H1 (cell line): ENCODE measurements at regions not wholly inside any gene's neighbourhood (a gene's known extent, or its start where the extent isn't known, plus 50 kb on each side); places are given as distances from the start of the nearest gene placed in this dataset.

Experiments used
- CTCF ChIA-PET: fragments of 300-600 bp; sonication (Branson Sonifier 250); formaldehyde crosslinking; loops from one replicate; lab custom pipeline; 2021; ENCODE audit not compliant: partially characterized antibody; lab: Charles Lee
- POLR2A ChIA-PET: fragments of 300-600 bp; sonication (Branson Sonifier 250); formaldehyde crosslinking; loops from one replicate; lab custom pipeline; 2021; ENCODE audit warnings: inconsistent platforms; ENCODE audit not compliant: partially characterized antibody; lab: Charles Lee
- DNase-seq, 2 experiments: peaks; one replicate each; pipeline versions ENCODE4 v3.0.0 to v3.0.0-alpha.2; 2010 to 2022; ENCODE audit warnings: low spot score in 2 of 2, low read depth in 1 of 2, mixed read lengths in 1 of 2
- FAIRE-seq: peaks from 2 replicates; lab custom pipeline; 2011; peaks lifted over from hg19 to GRCh38; lab: Jason Lieb, UNC
- H2AFZ ChIP-seq: 2 replicates; pipeline ENCODE4 v1.8.1; 2012; ENCODE audit warnings: low read length, inconsistent platforms
- H2AK5ac ChIP-seq: 2 replicates; pipeline ENCODE4 v1.6.1; 2013; ENCODE audit warnings: low read depth, low read length
- H2BK120ac ChIP-seq: replicated peaks from 2 replicates; pipeline ENCODE3; 2013; ENCODE audit warnings: low read depth, low read length, inconsistent platforms
- H2BK12ac ChIP-seq: 2 replicates; pipeline ENCODE4 v1.6.1; 2013; ENCODE audit warnings: low read depth, low read length
- H2BK15ac ChIP-seq: 2 replicates; pipeline ENCODE4 v1.6.1; 2013; ENCODE audit warnings: low read length
- H2BK20ac ChIP-seq: 2 replicates; pipeline ENCODE4 v1.6.1; 2013; ENCODE audit warnings: low read length
- H2BK5ac ChIP-seq: 2 replicates; pipeline ENCODE4 v1.6.1; 2013; ENCODE audit warnings: low read depth, low read length
- H3K14ac ChIP-seq: 2 replicates; pipeline ENCODE4 v1.6.1; 2013; ENCODE audit warnings: inconsistent platforms; ENCODE audit not compliant: insufficient read length
- H3K18ac ChIP-seq: 2 replicates; pipeline ENCODE4 v1.6.1; 2013; ENCODE audit warnings: low read length; ENCODE audit errors: extremely low read depth
- H3K23ac ChIP-seq: 2 replicates; pipeline ENCODE4 v1.6.1; 2013; ENCODE audit warnings: inconsistent platforms; ENCODE audit not compliant: insufficient read length
- H3K23me2 ChIP-seq: 2 replicates; pipeline ENCODE4 v1.6.1; 2013; ENCODE audit warnings: low read depth, low read length
- H3K27ac ChIP-seq: 2 replicates; pipeline ENCODE4 v1.6.1; 2011; ENCODE audit warnings: low read depth, low read length, inconsistent platforms
- H3K27me3 ChIP-seq, 4 experiments: replicated peaks in 1 of 4; 1 replicate in 1 of 4; 2 replicates in 3 of 4; pipeline versions ENCODE4 v1.6.1 to v1.8.1; 2011 to 2013; ENCODE audit warnings: low read length in 3 of 4, mild to moderate bottlenecking in 3 of 4, inconsistent platforms in 2 of 4, mixed read lengths in 2 of 4, moderate library complexity in 1 of 4; ENCODE audit not compliant: control insufficient read depth in 3 of 4, insufficient read depth in 3 of 4; ENCODE audit errors: extremely low read depth in 1 of 4
- H3K36me3 ChIP-seq, 4 experiments: 2 replicates each; pipeline versions ENCODE4 v1.6.1 to v1.8.1; 2011 to 2013; ENCODE audit warnings: mild to moderate bottlenecking in 4 of 4, low read length in 3 of 4, moderate library complexity in 2 of 4, control low read depth in 1 of 4, inconsistent platforms in 1 of 4; ENCODE audit not compliant: insufficient read depth in 4 of 4, control insufficient read depth in 2 of 4
- H3K4ac ChIP-seq: replicated peaks from 2 replicates; pipeline ENCODE3; 2013; ENCODE audit warnings: low read length, low read depth, mixed read lengths, inconsistent platforms; ENCODE audit not compliant: insufficient read length
- H3K4me1 ChIP-seq, 4 experiments: replicated peaks in 1 of 4; 1 replicate in 1 of 4; 2 replicates in 3 of 4; pipeline versions ENCODE4 v1.6.1 to v1.8.1; 2011 to 2013; ENCODE audit warnings: low read length in 3 of 4, inconsistent platforms in 2 of 4, mixed read lengths in 1 of 4; ENCODE audit not compliant: insufficient read depth in 4 of 4, control insufficient read depth in 3 of 4
- H3K4me2 ChIP-seq, 2 experiments: 2 replicates each; pipeline versions ENCODE4 v1.6.1 to v1.8.1; 2011 to 2013; ENCODE audit warnings: low read depth in 2 of 2, low read length in 2 of 2, control low read depth in 1 of 2, inconsistent platforms in 1 of 2, mild to moderate bottlenecking in 1 of 2; ENCODE audit not compliant: insufficient read depth in 1 of 2
- H3K4me3 ChIP-seq, 4 experiments: fragments of 200-600, 300-600 bp in 1 of 4; sonication (generic), shearing (Covaris generic), sonication (Bioruptor Twin) in 1 of 4; 2 replicates each; pipeline versions ENCODE4 v1.5.1 to v1.8.1; 2011 to 2016; ENCODE audit warnings: low read length in 4 of 4, low read depth in 3 of 4, control low read depth in 2 of 4, inconsistent platforms in 2 of 4, mild to moderate bottlenecking in 2 of 4, mixed read lengths in 1 of 4, moderate library complexity in 1 of 4; ENCODE audit not compliant: insufficient read depth in 2 of 4; ENCODE audit errors: extremely low read depth in 1 of 4
- H3K56ac ChIP-seq: replicated peaks from 2 replicates; pipeline ENCODE3; 2013; ENCODE audit warnings: low read depth, mild to moderate bottlenecking, mixed read lengths, low read length, inconsistent platforms; ENCODE audit not compliant: insufficient read length
- H3K79me1 ChIP-seq: 2 replicates; pipeline ENCODE4 v1.6.1; 2013; ENCODE audit warnings: low read depth, low read length, control low read depth
- H3K79me2 ChIP-seq, 2 experiments: 2 replicates each; pipeline versions ENCODE4 v1.6.1 to v1.8.1; 2012 to 2013; ENCODE audit warnings: low read length in 2 of 2, mild to moderate bottlenecking in 2 of 2, inconsistent platforms in 1 of 2; ENCODE audit not compliant: insufficient read depth in 2 of 2, control insufficient read depth in 1 of 2
- H3K9ac ChIP-seq, 4 experiments: replicated peaks in 1 of 4; 1 replicate in 1 of 4; 2 replicates in 3 of 4; pipeline versions ENCODE4 v1.6.1 to v1.8.1; 2011 to 2013; ENCODE audit warnings: low read depth in 3 of 4, low read length in 3 of 4, control low read depth in 2 of 4, mild to moderate bottlenecking in 2 of 4, moderate library complexity in 2 of 4, inconsistent platforms in 1 of 4; ENCODE audit errors: extremely low read depth in 1 of 4
- H3K9me3 ChIP-seq, 2 experiments: 2 replicates each; pipeline versions ENCODE4 v1.6.1 to v1.8.1; 2012 to 2013; ENCODE audit warnings: mild to moderate bottlenecking in 2 of 2, moderate library complexity in 2 of 2, control low read depth in 1 of 2, inconsistent platforms in 1 of 2, low read depth in 1 of 2, low read length in 1 of 2, mixed read lengths in 1 of 2; ENCODE audit not compliant: insufficient read depth in 2 of 2
- H4K20me1 ChIP-seq, 2 experiments: replicated peaks in 1 of 2; 2 replicates each; pipeline versions ENCODE3 to v1.8.1; 2011 to 2013; ENCODE audit warnings: inconsistent platforms in 2 of 2, low read length in 2 of 2, mild to moderate bottlenecking in 1 of 2; ENCODE audit not compliant: insufficient read depth in 2 of 2, control insufficient read depth in 1 of 2
- H4K5ac ChIP-seq: 2 replicates; pipeline ENCODE4 v1.6.1; 2013; ENCODE audit warnings: low read length, low read depth, mixed read lengths, inconsistent platforms; ENCODE audit not compliant: insufficient read length
- H4K8ac ChIP-seq: 2 replicates; pipeline ENCODE4 v1.8.0; 2013; ENCODE audit warnings: mild to moderate bottlenecking, moderate library complexity, low read length, inconsistent platforms; ENCODE audit not compliant: insufficient read depth; ENCODE audit errors: extremely low read depth
- H4K91ac ChIP-seq: replicated peaks from 2 replicates; pipeline ENCODE3; 2013; ENCODE audit warnings: low read length, mixed read lengths, inconsistent platforms; ENCODE audit not compliant: insufficient read length
- BRCA1 ChIP-seq: IDR thresholded peaks from 2 replicates; pipeline ENCODE4 v1.6.1; 2012; ENCODE audit warnings: low read depth, low read length, improper control_type of control experiment
- CREB1 ChIP-seq: IDR thresholded peaks from 2 replicates; pipeline ENCODE4 v1.6.1; 2012; ENCODE audit warnings: inconsistent platforms
- EZH2 ChIP-seq: fragments of 200-600 bp; sonication (generic); IDR thresholded peaks from 2 replicates; pipeline ENCODE4 v1.7.1; 2012; ENCODE audit warnings: low read depth, mild to moderate bottlenecking, moderate library complexity, low read length, inconsistent platforms; ENCODE audit not compliant: severe bottlenecking
- GTF2F1 ChIP-seq: IDR thresholded peaks from 2 replicates; pipeline ENCODE4 v1.6.1; 2012; ENCODE audit warnings: low read depth, low read length, improper control_type of control experiment, borderline replicate concordance
- KDM1A ChIP-seq: fragments of 200-600, 300-600 bp; sonication (generic); IDR thresholded peaks from 2 replicates; pipeline ENCODE4 v1.7.1; 2016; ENCODE audit warnings: mild to moderate bottlenecking, low read length, borderline replicate concordance
- NRF1 ChIP-seq: IDR thresholded peaks from 2 replicates; pipeline ENCODE4 v1.6.1; 2011; ENCODE audit warnings: mild to moderate bottlenecking, low read depth, low read length, improper control_type of control experiment
- SRF ChIP-seq: IDR thresholded peaks from 2 replicates; pipeline ENCODE4 v1.6.1; 2011; ENCODE audit warnings: mild to moderate bottlenecking, low read depth, low read length, moderate library complexity
- TAF7 ChIP-seq: optimal IDR thresholded peaks from 2 replicates; pipeline ENCODE3; 2011; ENCODE audit warnings: low read depth, mild to moderate bottlenecking, inconsistent platforms, low read length, moderate library complexity, borderline replicate concordance
- YY1 ChIP-seq: IDR thresholded peaks from 2 replicates; pipeline ENCODE4 v1.6.1; 2011; ENCODE audit warnings: low read depth, mild to moderate bottlenecking, low read length
- WGBS, 2 experiments: shearing (Covaris generic) in 1 of 2; methylation state at CpG; one replicate each; pipeline versions ENCODE4 v1.1.6 to v1.1.7; 2013 to 2015; ENCODE audit warnings: low lambda C conversion rate in 2 of 2, mixed read lengths in 2 of 2, inconsistent platforms in 1 of 2, low coverage in 1 of 2, missing lambda C conversion rate in 1 of 2; ENCODE audit not compliant: insufficient replicate concordance in 2 of 2, insufficient coverage in 1 of 2, insufficient read length in 1 of 2; ENCODE audit errors: extremely low coverage in 1 of 2, missing lambda C conversion rate in 1 of 2; 5-methylcytosine and 5-hydroxymethylcytosine counted together
- TF ChIP-seq, protein P1 (sequence below): IDR thresholded peaks from 2 replicates; pipeline ENCODE4 v1.6.1; 2011; ENCODE audit warnings: low read length, improper control_type of control experiment
- TF ChIP-seq, protein P2 (sequence below): IDR thresholded peaks from 2 replicates; pipeline ENCODE4 v1.6.1; 2012; ENCODE audit warnings: inconsistent platforms
- TF ChIP-seq, protein P3 (sequence below): IDR thresholded peaks from 2 replicates; pipeline ENCODE4 v1.6.1; 2012; ENCODE audit warnings: inconsistent platforms

DNA sequence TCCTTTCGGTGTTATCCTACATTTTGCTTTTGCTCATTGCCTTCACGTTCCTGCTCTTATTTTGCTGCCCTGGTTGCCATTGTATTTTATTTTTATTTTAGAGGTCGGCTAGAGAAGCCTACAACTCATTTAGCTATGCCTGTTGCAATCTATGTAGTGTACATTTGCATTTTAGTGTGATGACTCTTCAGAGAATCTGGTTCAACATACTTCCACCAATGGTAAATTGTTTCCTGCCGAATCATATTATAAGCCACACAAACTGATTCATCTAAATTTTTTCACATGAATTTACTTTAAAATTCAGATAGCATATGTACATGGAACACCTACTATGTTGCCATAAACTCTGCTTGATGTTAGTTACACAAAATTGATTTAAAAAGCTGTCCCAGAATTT is 1596.9 kb downstream of the PLA2G4A start:
- H3K4me3 ChIP-seq: no peak overlapping the region

More for the DNA sequence above, 1596.9 kb downstream of the PLA2G4A start:
- 68% methylated on average over 4 of the region's 4 CpGs; no CpG with 5 or more reads in 1 of the 2 experiments for WGBS, 2 experiments
- Histone ChIP-seq H3K18ac (no peak overlapping the region), H3K23ac (no peak overlapping the region), H2BK15ac (no peak overlapping the region), H3K56ac (no peak overlapping the region), H2BK12ac (no peak overlapping the region), H3K27ac (no peak overlapping the region), H2BK120ac (no peak overlapping the region), H2BK5ac (no peak overlapping the region), H3K4me2 (no peak overlapping the region), H3K79me1 (no peaks in the 10 kb centered on the region), H4K20me1 (no peaks in the 10 kb centered on the region), H4K91ac (no peak overlapping the region), H3K4me1 (no peaks in the 10 kb centered on the region), H3K79me2 (no peaks in the 10 kb centered on the region), H3K14ac (no peak overlapping the region), H4K5ac (no peak overlapping the region), H2AFZ (no peak overlapping the region), H3K23me2 (no peaks in the 10 kb centered on the region), H3K4ac (no peak overlapping the region), H3K9ac (no peak overlapping the region), H4K8ac (no peak overlapping the region)
- FAIRE-seq (no peak), DNase-seq (no peak)
- ChIA-PET POLR2A (no interaction called here), CTCF (no interaction called here)
- TF ChIP-seq SRF (no peak), NRF1 (no peak), CREB1 (no peak), YY1 (no peak), BRCA1 (no peak), EZH2 (no peak), TAF7 (no peak), KDM1A (no peak), GTF2F1 (no peak)
- TF ChIP-seq, protein P1, sequence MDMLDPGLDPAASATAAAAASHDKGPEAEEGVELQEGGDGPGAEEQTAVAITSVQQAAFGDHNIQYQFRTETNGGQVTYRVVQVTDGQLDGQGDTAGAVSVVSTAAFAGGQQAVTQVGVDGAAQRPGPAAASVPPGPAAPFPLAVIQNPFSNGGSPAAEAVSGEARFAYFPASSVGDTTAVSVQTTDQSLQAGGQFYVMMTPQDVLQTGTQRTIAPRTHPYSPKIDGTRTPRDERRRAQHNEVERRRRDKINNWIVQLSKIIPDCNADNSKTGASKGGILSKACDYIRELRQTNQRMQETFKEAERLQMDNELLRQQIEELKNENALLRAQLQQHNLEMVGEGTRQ: no peak
- TF ChIP-seq, protein P2, sequence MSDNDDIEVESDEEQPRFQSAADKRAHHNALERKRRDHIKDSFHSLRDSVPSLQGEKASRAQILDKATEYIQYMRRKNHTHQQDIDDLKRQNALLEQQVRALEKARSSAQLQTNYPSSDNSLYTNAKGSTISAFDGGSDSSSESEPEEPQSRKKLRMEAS: no peak
- TF ChIP-seq, protein P3, sequence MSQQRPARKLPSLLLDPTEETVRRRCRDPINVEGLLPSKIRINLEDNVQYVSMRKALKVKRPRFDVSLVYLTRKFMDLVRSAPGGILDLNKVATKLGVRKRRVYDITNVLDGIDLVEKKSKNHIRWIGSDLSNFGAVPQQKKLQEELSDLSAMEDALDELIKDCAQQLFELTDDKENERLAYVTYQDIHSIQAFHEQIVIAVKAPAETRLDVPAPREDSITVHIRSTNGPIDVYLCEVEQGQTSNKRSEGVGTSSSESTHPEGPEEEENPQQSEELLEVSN: no peak
- TF ChIP-seq, all 59 proteins: peak for 0
- Histone ChIP-seq H3K9me3 (no peaks in the 10 kb centered on the region), H2AK5ac (no peak overlapping the region), H3K36me3 (no peaks in the 10 kb centered on the region), H2BK20ac (no peak overlapping the region), H3K27me3 (no peaks in the 10 kb centered on the region)
